ENCODE measurements at regions not wholly inside any gene's neighbourhood (a gene's known extent, or its start where the extent isn't known, plus 50 kb on each side); places are given as distances from the start of the nearest gene placed in this dataset.

GRCh38 chr7:85821926-85822325, 635.1 kb upstream of the SEMA3D start:
- no peak for TF ChIP-seq TAF1 (IDR thresholded peaks at IDR 0.05; ENCODE audit: low read depth)
- TF ChIP-seq NFIC (IDR thresholded peaks at IDR 0.05): no peak
- no peak for TF ChIP-seq RAD21 (IDR thresholded peaks at IDR 0.05; ENCODE audit: low read depth)
- no peak for TF ChIP-seq CREB1 (IDR thresholded peaks at IDR 0.05; ENCODE audit: low read depth)
- TF ChIP-seq REST (IDR thresholded peaks at IDR 0.05; ENCODE audit: low read depth): no peak
- TF ChIP-seq USF1 (IDR thresholded peaks at IDR 0.05): no peak
- no peak for TF ChIP-seq CEBPB (IDR thresholded peaks at IDR 0.05)
- no peak for TF ChIP-seq YY1 (IDR thresholded peaks at IDR 0.05; ENCODE audit: low read depth)

All from Ishikawa (cell line).